Muscle layer of colon (tissue), 2 donors: ENCODE measurements at regions not wholly inside any gene's neighbourhood (a gene's known extent, or its start where the extent isn't known, plus 50 kb on each side); places are given as distances from the start of the nearest gene placed in this dataset.
"Not testable (repeated sequence)": the region's sequence is repeated elsewhere in the genome, so short reads cannot be mapped to it uniquely, and the experiment has no call there.

Experiments used
- H3K27ac ChIP-seq: one replicate; pipeline ENCODE4 v1.7.0; 2013; ENCODE audit warnings: low read depth, mild to moderate bottlenecking, low read length, moderate library complexity
- H3K27me3 ChIP-seq, 2 donors: one replicate each; pipeline ENCODE4 v1.7.0; 2013; ENCODE audit warnings: low read length in 2 of 2, mild to moderate bottlenecking in 2 of 2; ENCODE audit not compliant: insufficient read depth in 2 of 2, control insufficient read depth in 1 of 2
- H3K36me3 ChIP-seq: one replicate; pipeline ENCODE4 v1.7.0; 2013; ENCODE audit warnings: mild to moderate bottlenecking, low read length; ENCODE audit not compliant: insufficient read depth
- H3K4me1 ChIP-seq: one replicate; pipeline ENCODE4 v1.7.0; 2013; ENCODE audit warnings: mild to moderate bottlenecking, low read length; ENCODE audit not compliant: insufficient read depth
- H3K4me3 ChIP-seq, 2 donors: one replicate each; pipeline ENCODE4 v1.7.0; 2013; ENCODE audit warnings: low read length in 2 of 2, low read depth in 1 of 2, mild to moderate bottlenecking in 1 of 2, moderate library complexity in 1 of 2
- H3K9ac ChIP-seq: one replicate; pipeline ENCODE4 v1.7.0; 2013; ENCODE audit warnings: low read length
- H3K9me3 ChIP-seq: one replicate; pipeline ENCODE4 v1.7.0; 2013; ENCODE audit warnings: mild to moderate bottlenecking, low read length
- donor health status: abdominal sarcoma.
- donor health status: Adenocarcinoma of cecum.

GRCh38 chr11:92026664-92027063 lies 198.0 kb upstream of the FAT3 start:
- no peak overlapping the region for H3K27ac ChIP-seq
- H3K9ac ChIP-seq = no peak overlapping the region
- no peaks in the 10 kb centered on the region for H3K36me3 ChIP-seq
- no peak overlapping the region for H3K4me3 ChIP-seq
- H3K4me1 ChIP-seq = no peaks in the 10 kb centered on the region
- H3K9me3 ChIP-seq = no peaks in the 10 kb centered on the region
- H3K27me3 ChIP-seq = no peaks in the 10 kb centered on the region

DNA sequence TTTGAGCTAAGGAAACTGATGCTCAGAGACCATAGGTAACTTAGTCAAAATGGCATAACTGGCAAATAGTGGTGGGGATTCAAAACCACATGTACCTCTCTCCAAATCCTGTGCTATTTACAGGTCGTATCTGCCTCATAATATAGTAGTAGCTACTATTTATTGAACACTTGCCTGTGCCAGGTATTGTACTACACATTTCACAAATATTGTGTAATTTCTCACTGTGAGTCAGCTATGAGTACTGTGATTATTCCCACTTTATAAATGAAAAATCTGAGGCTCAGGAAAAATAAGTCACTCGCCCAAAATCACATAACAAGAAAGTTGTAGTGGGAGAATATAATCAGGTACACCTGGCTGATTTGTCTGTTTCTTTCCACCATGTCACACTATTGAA lies 199.8 kb upstream of the FAT3 start:
- H3K36me3 ChIP-seq = no peaks in the 10 kb centered on the region
- H3K9me3 ChIP-seq = no peaks in the 10 kb centered on the region
- H3K4me1 ChIP-seq = no peaks in the 10 kb centered on the region
- no peak overlapping the region for H3K9ac ChIP-seq
- no peaks in the 10 kb centered on the region for H3K27me3 ChIP-seq
- H3K27ac ChIP-seq = no peak overlapping the region
- no peak overlapping the region for H3K4me3 ChIP-seq

DNA sequence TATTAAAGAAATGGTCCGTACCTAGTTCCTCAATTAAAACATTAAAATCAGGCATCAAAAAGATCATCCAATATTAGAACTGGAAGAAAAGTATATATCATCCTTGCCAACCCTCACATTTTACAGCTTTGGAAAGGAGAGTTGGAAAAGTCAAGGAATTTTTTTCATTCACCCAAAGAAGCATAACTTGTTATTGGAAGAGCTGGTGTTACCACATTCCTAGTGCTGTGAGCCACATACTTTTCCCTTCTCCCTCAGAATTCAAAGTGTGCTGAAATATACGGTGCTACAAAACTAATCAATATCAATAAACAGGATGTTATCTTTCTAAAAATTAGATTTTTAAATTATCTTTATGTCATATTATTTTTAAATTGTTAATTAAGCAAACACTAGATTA lies 202.1 kb upstream of the FAT3 start:
- Histone ChIP-seq H3K9ac (no peak overlapping the region), H3K27ac (no peak overlapping the region), H3K9me3 (no peaks in the 10 kb centered on the region), H3K27me3 (no peaks in the 10 kb centered on the region), H3K4me3 (no peak overlapping the region), H3K36me3 (no peaks in the 10 kb centered on the region), H3K4me1 (no peaks in the 10 kb centered on the region)

GRCh38 chr11:92018332-92018731 lies 206.3 kb upstream of the FAT3 start:
- no peaks in the 10 kb centered on the region for H3K27me3 ChIP-seq
- H3K9ac ChIP-seq = no peak overlapping the region
- H3K4me1 ChIP-seq = no peaks in the 10 kb centered on the region
- no peak overlapping the region for H3K27ac ChIP-seq
- no peak overlapping the region for H3K4me3 ChIP-seq
- H3K36me3 ChIP-seq = no peaks in the 10 kb centered on the region
- no peaks in the 10 kb centered on the region for H3K9me3 ChIP-seq

DNA sequence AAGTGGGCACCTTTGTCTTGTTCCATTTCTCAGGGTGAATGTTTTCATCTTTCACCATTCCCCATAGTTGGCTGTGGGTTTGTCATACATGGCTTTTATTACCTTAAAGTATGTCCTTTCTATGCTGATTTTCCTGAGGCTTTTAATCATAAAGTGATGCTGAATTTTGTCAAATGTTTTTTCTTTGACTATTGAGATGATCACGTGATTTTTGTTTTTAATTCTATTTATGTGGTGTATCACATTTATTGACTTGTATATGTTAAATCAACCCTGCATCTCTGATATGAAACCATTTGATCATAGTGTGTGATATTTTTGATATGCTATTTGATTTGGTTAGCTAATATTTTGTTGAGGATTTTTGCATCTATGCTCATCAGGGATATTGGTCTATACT lies 216.4 kb upstream of the FAT3 start:
- Histone ChIP-seq H3K4me3 (no peak overlapping the region), H3K27me3 (no peaks in the 10 kb centered on the region)

DNA sequence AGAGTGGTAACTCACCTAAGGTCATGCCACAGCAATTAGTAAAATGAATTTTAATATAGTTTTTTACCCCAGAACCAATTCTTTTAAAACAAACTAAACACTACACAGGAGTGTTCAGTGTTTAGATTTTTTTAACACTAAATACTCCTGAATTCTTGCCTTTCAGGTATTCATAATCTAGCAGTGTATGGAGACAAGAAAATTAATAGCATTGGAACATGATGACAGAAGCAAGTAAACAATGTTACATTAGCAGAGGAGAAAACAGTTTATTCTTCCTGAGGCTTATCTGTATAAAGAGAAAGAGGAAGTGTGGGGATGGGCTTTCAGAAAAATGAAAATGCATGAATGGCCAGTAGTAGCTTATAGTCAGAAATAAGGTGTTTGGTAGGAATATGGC lies 222.1 kb upstream of the FAT3 start:
- H3K4me1 ChIP-seq = peaks cover 12% of the 10 kb centered on the region
- no peaks in the 10 kb centered on the region for H3K27me3 ChIP-seq
- no peaks in the 10 kb centered on the region for H3K9me3 ChIP-seq
- H3K27ac ChIP-seq = no peak overlapping the region
- no peak overlapping the region for H3K9ac ChIP-seq
- H3K36me3 ChIP-seq = no peaks in the 10 kb centered on the region
- H3K4me3 ChIP-seq = no peak overlapping the region

More for the DNA sequence above, 216.4 kb upstream of the FAT3 start:
- Histone ChIP-seq H3K27ac (no peak overlapping the region), H3K36me3 (no peaks in the 10 kb centered on the region), H3K9ac (no peak overlapping the region), H3K9me3 (no peaks in the 10 kb centered on the region), H3K4me1 (no peaks in the 10 kb centered on the region)

GRCh38 chr11:91998481-91998880 lies 226.1 kb upstream of the FAT3 start:
- Histone ChIP-seq H3K36me3 (no peaks in the 10 kb centered on the region), H3K4me3 (no peak overlapping the region), H3K27me3 (no peaks in the 10 kb centered on the region), H3K9me3 (no peaks in the 10 kb centered on the region), H3K4me1 (peaks cover 18% of the 10 kb centered on the region), H3K27ac (no peak overlapping the region), H3K9ac (no peak overlapping the region)

DNA sequence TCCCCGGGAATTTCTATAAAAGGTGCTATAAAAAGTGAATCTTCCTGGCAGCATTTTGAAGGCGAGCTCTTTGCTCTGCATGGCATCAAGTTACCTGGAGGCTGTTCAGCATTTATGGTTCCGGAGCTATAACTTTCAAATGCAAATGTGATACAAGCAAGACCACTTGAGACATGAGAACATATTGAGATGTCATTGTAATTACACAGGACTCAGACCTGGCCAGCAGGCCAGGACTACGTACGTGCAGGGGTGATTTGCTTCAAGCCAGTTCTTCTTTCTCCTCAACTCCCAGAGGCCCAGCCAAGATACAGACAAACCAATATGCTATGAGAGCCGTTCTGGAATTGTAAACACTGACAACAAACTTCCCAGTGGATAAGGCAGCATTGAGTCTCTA lies 227.4 kb upstream of the FAT3 start:
- no peak overlapping the region for H3K4me3 ChIP-seq
- peaks cover 11% of the 10 kb centered on the region for H3K4me1 ChIP-seq
- no peaks in the 10 kb centered on the region for H3K9me3 ChIP-seq
- H3K27me3 ChIP-seq = no peaks in the 10 kb centered on the region
- no peak overlapping the region for H3K9ac ChIP-seq
- no peak overlapping the region for H3K27ac ChIP-seq
- no peaks in the 10 kb centered on the region for H3K36me3 ChIP-seq

DNA sequence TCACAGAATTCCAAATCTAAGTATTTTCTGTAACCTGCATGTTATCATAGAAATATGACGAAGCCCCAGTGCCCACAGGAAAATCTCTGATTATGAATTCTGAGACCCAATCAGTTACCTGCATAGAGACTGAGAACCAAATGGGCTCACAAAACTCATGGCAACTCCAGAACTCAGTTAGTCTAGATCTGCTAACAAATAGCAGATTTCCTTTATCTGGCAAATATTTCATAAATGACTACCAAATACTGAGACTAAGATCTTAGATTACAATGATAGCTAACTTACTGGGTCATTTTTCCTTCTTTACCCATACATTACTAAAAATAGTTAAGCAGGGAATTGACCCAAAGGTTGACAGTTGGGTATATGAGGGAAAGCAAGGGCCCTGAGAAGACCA lies 228.1 kb upstream of the FAT3 start:
- no peaks in the 10 kb centered on the region for H3K36me3 ChIP-seq
- H3K27ac ChIP-seq = no peak overlapping the region
- H3K27me3 ChIP-seq = no peaks in the 10 kb centered on the region
- H3K4me3 ChIP-seq = no peak overlapping the region
- H3K9me3 ChIP-seq = no peaks in the 10 kb centered on the region
- H3K9ac ChIP-seq = no peak overlapping the region
- H3K4me1 ChIP-seq = peaks cover 11% of the 10 kb centered on the region

- not testable (repeated sequence) for H3K36me3 ChIP-seq, H3K4me3 ChIP-seq, H3K9ac ChIP-seq, H3K27me3 ChIP-seq, H3K4me1 ChIP-seq, H3K9me3 ChIP-seq, H3K27ac ChIP-seq
These were observed 236.2 kb upstream of the FAT3 start for GRCh38 chr11:91988443-91988842.

DNA sequence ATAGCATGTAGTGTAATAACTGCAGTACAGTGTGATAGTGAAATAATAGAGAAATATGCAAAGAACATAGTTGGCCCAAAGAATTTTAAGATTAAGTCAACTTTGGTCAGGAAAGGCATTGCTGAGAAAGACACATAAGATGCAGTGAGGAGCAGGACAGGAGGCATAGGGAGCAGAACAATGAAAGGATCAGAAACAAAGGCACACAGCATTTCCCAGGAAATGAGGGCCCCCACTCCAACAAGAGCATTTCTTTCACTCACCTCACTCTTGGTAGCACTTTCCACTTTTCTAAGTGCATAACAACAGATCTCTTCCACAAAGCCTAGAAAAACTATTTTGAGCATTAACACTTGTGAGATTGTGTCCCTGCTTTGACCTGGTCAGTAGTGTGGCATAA lies 238.4 kb upstream of the FAT3 start:
- Histone ChIP-seq H3K9me3 (no peaks in the 10 kb centered on the region), H3K27me3 (no peaks in the 10 kb centered on the region), H3K36me3 (no peaks in the 10 kb centered on the region), H3K4me3 (no peak overlapping the region), H3K4me1 (peaks cover 14% of the 10 kb centered on the region), H3K9ac (no peak overlapping the region), H3K27ac (no peak overlapping the region)

DNA sequence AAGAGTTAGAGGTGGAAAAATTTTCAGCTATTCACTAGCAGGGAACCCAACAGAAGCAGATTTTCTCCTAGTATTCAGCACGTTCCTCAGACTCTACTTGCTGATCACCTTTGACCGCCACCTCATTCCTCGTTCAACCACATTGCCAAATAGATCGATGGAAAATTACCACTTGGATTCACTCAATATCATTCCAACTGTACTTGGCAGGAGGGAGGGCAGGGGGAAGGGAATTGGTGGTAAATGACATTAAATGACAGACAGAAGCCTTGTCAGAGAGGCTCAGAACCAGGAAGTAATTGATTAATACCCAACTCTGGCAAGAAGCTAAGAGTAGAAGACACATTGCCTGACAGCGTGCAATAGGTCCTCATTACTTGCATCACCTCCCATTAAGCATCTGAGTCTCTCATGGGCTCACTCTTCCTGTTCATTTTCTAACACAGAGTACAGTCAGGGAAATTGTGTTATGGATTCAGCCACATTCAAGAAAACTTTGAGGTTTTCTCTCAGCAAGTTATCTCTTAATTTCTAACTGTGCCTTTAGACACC lies 240.5 kb upstream of the FAT3 start:
- H3K9me3 ChIP-seq = no peaks in the 10 kb centered on the region
- no peak overlapping the region for H3K9ac ChIP-seq
- peaks cover 14% of the 10 kb centered on the region for H3K4me1 ChIP-seq

More for the DNA sequence above, 240.5 kb upstream of the FAT3 start:
- no peak overlapping the region for H3K27ac ChIP-seq
- no peaks in the 10 kb centered on the region for H3K27me3 ChIP-seq
- H3K36me3 ChIP-seq = no peaks in the 10 kb centered on the region
- H3K4me3 ChIP-seq = no peak overlapping the region
